GM23248 (cell line): ENCODE measurements at regions not wholly inside any gene's neighbourhood (a gene's known extent, or its start where the extent isn't known, plus 50 kb on each side); places are given as distances from the start of the nearest gene placed in this dataset.
"Not testable (repeated sequence)": the region's sequence is repeated elsewhere in the genome, so short reads cannot be mapped to it uniquely, and the experiment has no call there.

Experiments
- EZH2 ChIP-seq: fragments of 200-600 bp; sonication (generic); IDR thresholded peaks from 2 replicates; pipeline ENCODE4 v1.6.1; 2018; ENCODE audit warnings: antibody characterized with exemption, mild to moderate bottlenecking; ENCODE audit not compliant: insufficient read depth, poor library complexity, severe bottlenecking
- EZH2phosphoT487 ChIP-seq: fragments of 200-600 bp; sonication (generic); IDR thresholded peaks from 2 replicates; pipeline ENCODE4 v1.6.1; 2018; ENCODE audit warnings: antibody characterized with exemption, moderate library complexity, mild to moderate bottlenecking, low read depth; ENCODE audit not compliant: insufficient read depth

DNA sequence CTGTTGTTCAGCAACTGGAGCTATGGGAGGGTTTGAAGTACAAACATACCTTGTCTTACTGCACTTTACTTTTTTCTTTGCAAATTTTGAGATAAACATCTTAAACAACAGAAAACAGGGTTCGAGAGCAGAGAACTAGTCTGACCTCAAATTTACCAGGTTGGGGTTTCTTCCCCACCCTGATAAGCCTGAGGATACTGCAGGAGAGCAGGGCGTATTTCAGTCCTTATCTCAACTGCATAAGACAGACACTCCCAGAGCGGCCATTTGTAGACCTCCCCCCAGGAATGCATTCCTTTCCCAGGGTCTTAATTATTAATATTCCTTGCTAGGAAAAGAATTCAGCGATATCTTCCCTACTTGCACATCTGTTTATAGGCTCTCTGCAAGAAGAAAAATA, 242.1 kb upstream of the DDHD1 start:
- not testable (repeated sequence) for TF ChIP-seq EZH2, EZH2phosphoT487
